ENCODE measurements at regions not wholly inside any gene's neighbourhood (a gene's known extent, or its start where the extent isn't known, plus 50 kb on each side); places are given as distances from the start of the nearest gene placed in this dataset.

- H3K27me3 ChIP-seq (ENCODE audit: control insufficient read depth, insufficient read depth, low read length): no peaks in the 10 kb centered on the region
- H3K36me3 ChIP-seq (ENCODE audit: control insufficient read depth, insufficient read depth, low read length): no peaks in the 10 kb centered on the region
- POLR2A ChIA-PET: no interaction called here
- CTCF ChIA-PET: no interaction called here
- TF ChIP-seq, protein P1, sequence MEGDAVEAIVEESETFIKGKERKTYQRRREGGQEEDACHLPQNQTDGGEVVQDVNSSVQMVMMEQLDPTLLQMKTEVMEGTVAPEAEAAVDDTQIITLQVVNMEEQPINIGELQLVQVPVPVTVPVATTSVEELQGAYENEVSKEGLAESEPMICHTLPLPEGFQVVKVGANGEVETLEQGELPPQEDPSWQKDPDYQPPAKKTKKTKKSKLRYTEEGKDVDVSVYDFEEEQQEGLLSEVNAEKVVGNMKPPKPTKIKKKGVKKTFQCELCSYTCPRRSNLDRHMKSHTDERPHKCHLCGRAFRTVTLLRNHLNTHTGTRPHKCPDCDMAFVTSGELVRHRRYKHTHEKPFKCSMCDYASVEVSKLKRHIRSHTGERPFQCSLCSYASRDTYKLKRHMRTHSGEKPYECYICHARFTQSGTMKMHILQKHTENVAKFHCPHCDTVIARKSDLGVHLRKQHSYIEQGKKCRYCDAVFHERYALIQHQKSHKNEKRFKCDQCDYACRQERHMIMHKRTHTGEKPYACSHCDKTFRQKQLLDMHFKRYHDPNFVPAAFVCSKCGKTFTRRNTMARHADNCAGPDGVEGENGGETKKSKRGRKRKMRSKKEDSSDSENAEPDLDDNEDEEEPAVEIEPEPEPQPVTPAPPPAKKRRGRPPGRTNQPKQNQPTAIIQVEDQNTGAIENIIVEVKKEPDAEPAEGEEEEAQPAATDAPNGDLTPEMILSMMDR (IDR thresholded peaks at IDR 0.05; ENCODE audit: insufficient read depth, low read depth, low read length): no peak
- no peak overlapping the region for H3K4me3 ChIP-seq (ENCODE audit: low read depth, low read length)
- DNase-seq (ENCODE audit: low read depth): no peak
Measured at GRCh38 chr14:61996753-61997152, 234.5 kb downstream of the SNAPC1 start.

GRCh38 chr14:61997161-61997560 lies 234.9 kb downstream of the SNAPC1 start:
- ChIA-PET POLR2A (no interaction called here), CTCF (no interaction called here)

DNA sequence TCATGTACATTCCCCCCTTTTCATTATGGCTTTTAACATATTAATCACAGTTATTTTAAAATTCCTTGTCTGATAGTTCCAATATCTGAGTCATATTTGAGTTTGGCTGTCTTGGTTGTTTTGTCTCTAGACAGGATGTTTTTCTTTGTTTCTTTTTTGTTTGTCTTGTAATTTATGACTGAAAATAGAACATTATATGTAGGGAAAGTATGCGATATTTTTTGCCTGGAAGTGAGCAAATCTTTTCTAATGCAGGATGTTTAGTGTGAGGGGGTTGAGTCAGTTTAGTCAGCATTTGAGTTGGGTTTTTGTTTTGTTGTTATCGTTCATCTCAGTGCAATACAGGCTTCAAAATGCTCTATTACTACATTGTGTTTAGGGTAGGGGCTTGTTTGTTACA lies 239.7 kb downstream of the SNAPC1 start:
- no peak for DNase-seq (ENCODE audit: low read depth)
- no peaks in the 10 kb centered on the region for H3K36me3 ChIP-seq (ENCODE audit: control insufficient read depth, insufficient read depth, low read length)
- no peaks in the 10 kb centered on the region for H3K27me3 ChIP-seq (ENCODE audit: control insufficient read depth, insufficient read depth, low read length)
- ChIA-PET CTCF (no interaction called here), POLR2A (no interaction called here)
- TF ChIP-seq, protein P1 (IDR thresholded peaks at IDR 0.05; ENCODE audit: insufficient read depth, low read depth, low read length): no peak
- H3K4me3 ChIP-seq (ENCODE audit: low read depth, low read length): no peak overlapping the region

More at GRCh38 chr14:61997161-61997560, 234.9 kb downstream of the SNAPC1 start:
- TF ChIP-seq, protein P1 (IDR thresholded peaks at IDR 0.05; ENCODE audit: insufficient read depth, low read depth, low read length): no peak
- Histone ChIP-seq H3K27me3 (ENCODE audit: control insufficient read depth, insufficient read depth, low read length) (no peaks in the 10 kb centered on the region), H3K4me3 (ENCODE audit: low read depth, low read length) (no peak overlapping the region), H3K36me3 (ENCODE audit: control insufficient read depth, insufficient read depth, low read length) (no peaks in the 10 kb centered on the region)
- DNase-seq (ENCODE audit: low read depth): no peak

- H3K36me3 ChIP-seq (ENCODE audit: control insufficient read depth, insufficient read depth, low read length): no peaks in the 10 kb centered on the region
- POLR2A ChIA-PET: no interaction called here
- H3K4me3 ChIP-seq (ENCODE audit: low read depth, low read length): no peak overlapping the region
- CTCF ChIA-PET: interaction anchor here (1.0 to 1.7 kb wide), 2 partner anchors 9 to 10 kb away, joined by 4 to 5 read pairs; no protein-coding TSS in a partner anchor
- TF ChIP-seq, protein P1 (IDR thresholded peaks at IDR 0.05; ENCODE audit: insufficient read depth, low read depth, low read length): no peak
- DNase-seq (ENCODE audit: low read depth): no peak
- no peaks in the 10 kb centered on the region for H3K27me3 ChIP-seq (ENCODE audit: control insufficient read depth, insufficient read depth, low read length)
Measured at GRCh38 chr14:62002642-62003041, 240.4 kb downstream of the SNAPC1 start.

DNA sequence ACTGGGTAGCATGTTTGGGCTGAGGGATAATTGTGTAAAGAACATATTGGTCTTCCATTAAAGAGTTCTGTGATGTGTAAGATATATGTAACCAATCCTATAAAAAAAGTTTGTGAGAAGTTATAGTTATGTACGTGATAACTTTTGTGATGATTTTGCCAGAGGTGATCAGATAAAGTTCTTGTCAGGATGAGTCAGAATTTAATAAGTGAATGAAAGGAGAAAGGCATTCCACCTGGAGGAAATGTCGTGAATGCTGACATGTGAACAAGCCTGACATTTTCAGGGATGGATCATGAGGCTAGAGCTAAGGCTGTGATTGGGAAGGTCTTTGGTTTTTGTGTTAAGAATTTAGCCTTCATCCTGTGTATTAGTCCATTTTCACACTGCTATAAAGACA lies 241.5 kb downstream of the SNAPC1 start:
- no peak overlapping the region for H3K4me3 ChIP-seq (ENCODE audit: low read depth, low read length)
- TF ChIP-seq, protein P1 (IDR thresholded peaks at IDR 0.05; ENCODE audit: insufficient read depth, low read depth, low read length): no peak
- H3K27me3 ChIP-seq (ENCODE audit: control insufficient read depth, insufficient read depth, low read length): no peaks in the 10 kb centered on the region
- no peaks in the 10 kb centered on the region for H3K36me3 ChIP-seq (ENCODE audit: control insufficient read depth, insufficient read depth, low read length)
- CTCF ChIA-PET: interaction anchor here (1.7 kb wide), 1 partner anchor 9 kb away, joined by 5 read pairs; no protein-coding TSS in a partner anchor
- POLR2A ChIA-PET: no interaction called here
- no peak for DNase-seq (ENCODE audit: low read depth)

All from BJ (cell line).